ENCODE measurements at regions not wholly inside any gene's neighbourhood (a gene's known extent, or its start where the extent isn't known, plus 50 kb on each side); places are given as distances from the start of the nearest gene placed in this dataset.

DNA sequence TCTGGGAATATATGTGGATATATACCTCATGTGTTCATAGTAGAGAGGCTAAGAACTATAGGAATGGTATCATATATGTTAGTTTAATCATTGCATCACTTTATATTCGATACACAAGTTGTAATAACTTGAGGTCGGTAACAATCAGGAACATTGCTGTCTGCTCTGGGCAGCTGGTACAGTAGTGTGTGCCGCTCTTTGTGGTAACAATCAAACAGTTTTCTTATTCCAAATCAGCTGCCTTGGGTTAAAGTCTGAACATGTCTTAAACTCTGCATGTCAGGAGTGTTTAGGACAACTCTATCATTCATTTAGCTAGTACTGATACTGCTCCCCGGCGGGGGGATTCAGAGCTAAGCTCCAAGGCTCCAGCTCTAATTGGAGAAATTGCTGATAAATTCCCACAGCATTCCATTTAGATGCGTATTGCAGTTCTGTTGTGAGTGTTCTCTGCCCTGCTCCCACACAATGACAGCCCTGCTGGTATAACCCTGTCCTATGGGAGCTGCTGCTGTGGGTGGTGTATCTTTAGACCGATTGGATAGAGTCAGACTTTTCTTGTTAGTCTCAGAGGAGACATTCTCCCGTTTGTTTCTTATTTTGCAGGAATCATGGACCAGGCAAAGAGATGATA lies 707.5 kb upstream of the FZD8 start:
- Histone ChIP-seq H3K4me1 (no peaks in the 10 kb centered on the region), H3K4me3 (no peak overlapping the region), H3K27ac (no peak overlapping the region), H3K27me3 (no peaks in the 10 kb centered on the region), H3K9me3 (no peaks in the 10 kb centered on the region), H3K36me3 (no peaks in the 10 kb centered on the region)
- no peak for DNase-seq
- TF ChIP-seq EP300 (IDR thresholded peaks at IDR 0.05) (no peak), POLR2AphosphoS5 (IDR thresholded peaks at IDR 0.05) (no peak), POLR2A (IDR thresholded peaks at IDR 0.05) (no peak)
- TF ChIP-seq, protein P1, sequence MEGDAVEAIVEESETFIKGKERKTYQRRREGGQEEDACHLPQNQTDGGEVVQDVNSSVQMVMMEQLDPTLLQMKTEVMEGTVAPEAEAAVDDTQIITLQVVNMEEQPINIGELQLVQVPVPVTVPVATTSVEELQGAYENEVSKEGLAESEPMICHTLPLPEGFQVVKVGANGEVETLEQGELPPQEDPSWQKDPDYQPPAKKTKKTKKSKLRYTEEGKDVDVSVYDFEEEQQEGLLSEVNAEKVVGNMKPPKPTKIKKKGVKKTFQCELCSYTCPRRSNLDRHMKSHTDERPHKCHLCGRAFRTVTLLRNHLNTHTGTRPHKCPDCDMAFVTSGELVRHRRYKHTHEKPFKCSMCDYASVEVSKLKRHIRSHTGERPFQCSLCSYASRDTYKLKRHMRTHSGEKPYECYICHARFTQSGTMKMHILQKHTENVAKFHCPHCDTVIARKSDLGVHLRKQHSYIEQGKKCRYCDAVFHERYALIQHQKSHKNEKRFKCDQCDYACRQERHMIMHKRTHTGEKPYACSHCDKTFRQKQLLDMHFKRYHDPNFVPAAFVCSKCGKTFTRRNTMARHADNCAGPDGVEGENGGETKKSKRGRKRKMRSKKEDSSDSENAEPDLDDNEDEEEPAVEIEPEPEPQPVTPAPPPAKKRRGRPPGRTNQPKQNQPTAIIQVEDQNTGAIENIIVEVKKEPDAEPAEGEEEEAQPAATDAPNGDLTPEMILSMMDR (IDR thresholded peaks at IDR 0.05): no peak
- WGBS, 2 donors: 79% methylated on average over 8 of the region's 8 CpGs
- ATAC-seq (ENCODE audit: low FRiP score in 2 of 2): peak in 1 of 2 donors; percentile 53

DNA sequence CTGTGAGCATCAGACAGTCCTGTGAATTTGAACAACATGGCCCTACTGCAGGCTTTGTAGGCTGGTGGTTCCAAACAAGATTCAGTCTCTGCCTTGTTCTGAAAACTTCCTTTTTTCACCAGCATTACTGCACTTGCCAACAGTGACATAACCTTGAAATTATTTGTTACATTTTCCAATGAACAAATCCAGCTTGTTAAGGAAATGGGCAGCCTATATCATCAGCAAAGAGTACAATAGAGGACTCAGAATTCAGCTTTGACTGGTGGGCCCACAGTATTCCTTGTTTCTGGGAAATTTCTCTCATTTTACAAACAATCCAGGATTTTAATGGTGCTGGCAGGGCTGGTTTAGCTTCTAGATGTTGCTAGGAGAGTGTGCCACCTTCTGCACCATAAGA lies 703.7 kb upstream of the FZD8 start:
- no peak for DNase-seq
- Histone ChIP-seq H3K27me3 (no peaks in the 10 kb centered on the region), H3K27ac (no peak overlapping the region), H3K4me3 (no peak overlapping the region), H3K9me3 (no peaks in the 10 kb centered on the region), H3K36me3 (no peaks in the 10 kb centered on the region), H3K4me1 (no peaks in the 10 kb centered on the region)
- TF ChIP-seq POLR2A (IDR thresholded peaks at IDR 0.05) (no peak), POLR2AphosphoS5 (IDR thresholded peaks at IDR 0.05) (no peak), EP300 (IDR thresholded peaks at IDR 0.05) (no peak)
- TF ChIP-seq, protein P1 (IDR thresholded peaks at IDR 0.05): no peak
- ATAC-seq (ENCODE audit: low FRiP score in 2 of 2): no peak

DNA sequence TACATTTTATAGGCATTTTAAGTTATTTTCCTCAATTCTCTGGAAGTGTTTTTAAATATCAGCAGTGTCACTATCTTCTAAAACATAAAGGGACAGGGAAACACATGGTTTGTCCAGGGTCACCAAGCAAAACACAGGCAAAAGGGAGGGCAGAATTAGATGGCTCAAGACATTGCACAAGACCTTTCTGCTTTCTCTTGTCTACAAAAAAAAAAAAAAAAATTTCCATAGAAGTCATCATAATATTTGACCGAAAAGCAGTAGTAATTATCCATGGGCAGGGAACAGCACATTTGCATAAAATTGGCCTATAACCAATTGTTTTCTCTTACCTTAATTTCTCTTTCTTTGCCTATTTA lies 703.1 kb upstream of the FZD8 start:
- Histone ChIP-seq H3K4me1 (no peaks in the 10 kb centered on the region), H3K9me3 (no peaks in the 10 kb centered on the region), H3K27me3 (no peaks in the 10 kb centered on the region), H3K27ac (no peak overlapping the region), H3K36me3 (no peaks in the 10 kb centered on the region), H3K4me3 (no peak overlapping the region)
- TF ChIP-seq POLR2AphosphoS5 (IDR thresholded peaks at IDR 0.05) (no peak), POLR2A (IDR thresholded peaks at IDR 0.05) (no peak), EP300 (IDR thresholded peaks at IDR 0.05) (no peak)
- TF ChIP-seq, protein P1 (IDR thresholded peaks at IDR 0.05): no peak
- 93 to 97% methylated on average over 1 of the region's 1 CpG for WGBS, 2 donors
- DNase-seq (no peak), ATAC-seq (ENCODE audit: low FRiP score in 2 of 2) (no peak)

DNA sequence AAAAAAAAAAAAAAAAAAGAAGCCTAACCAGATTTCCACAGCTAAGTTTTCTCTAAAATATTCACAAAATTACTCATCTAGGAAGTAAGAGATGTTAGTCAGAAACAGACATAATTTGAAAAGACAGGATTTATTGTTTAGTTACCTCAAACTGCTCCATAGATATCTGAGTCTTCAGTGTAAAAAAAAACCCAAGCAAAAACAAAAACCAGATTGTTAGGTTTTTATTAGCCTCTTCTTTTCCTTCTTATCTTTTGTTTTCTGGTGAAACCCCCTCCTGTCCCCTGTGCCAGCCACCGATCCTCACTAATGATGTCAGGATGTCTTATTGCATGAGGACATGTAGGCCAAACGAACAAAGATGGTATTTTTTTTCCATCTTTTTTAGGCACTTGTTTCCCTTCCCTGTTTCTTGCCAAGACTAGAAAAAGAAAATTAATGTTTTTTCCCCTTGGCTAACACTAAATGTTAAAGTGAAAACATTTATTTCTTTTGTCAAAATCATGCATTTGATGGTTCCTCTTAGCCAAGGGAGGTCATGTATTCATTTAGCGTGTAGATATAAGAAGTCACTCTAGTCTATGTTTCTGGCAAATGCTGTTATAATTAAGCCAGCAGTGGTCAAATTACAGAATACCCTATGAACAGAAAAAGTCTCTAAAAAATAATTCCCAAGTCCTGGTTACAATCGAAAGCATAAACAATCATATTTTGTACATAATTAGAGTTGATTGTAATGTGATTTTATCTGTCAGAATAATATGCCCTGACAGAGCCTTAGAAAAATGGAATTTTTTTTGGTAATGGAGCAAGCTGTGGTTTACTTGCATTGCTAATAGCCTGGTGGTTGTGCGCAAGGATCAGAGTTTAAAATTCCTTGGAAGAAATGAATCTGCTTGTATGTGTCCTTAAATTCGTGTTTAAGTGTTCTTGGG lies 702.4 kb upstream of the FZD8 start:
- Histone ChIP-seq H3K9me3 (no peaks in the 10 kb centered on the region), H3K36me3 (no peaks in the 10 kb centered on the region), H3K4me1 (no peaks in the 10 kb centered on the region), H3K27ac (no peak overlapping the region), H3K27me3 (no peaks in the 10 kb centered on the region), H3K4me3 (no peak overlapping the region)
- ATAC-seq (ENCODE audit: low FRiP score in 2 of 2) (no peak), DNase-seq (no peak)
- TF ChIP-seq, protein P1 (IDR thresholded peaks at IDR 0.05): no peak
- TF ChIP-seq POLR2AphosphoS5 (IDR thresholded peaks at IDR 0.05): no peak
- TF ChIP-seq POLR2A (IDR thresholded peaks at IDR 0.05): no peak
- WGBS, 2 donors: 81 to 84% methylated on average over 6 of the region's 6 CpGs

Data from upper lobe of left lung (tissue), 6 donors.